ENCODE measurements at regions not wholly inside any gene's neighbourhood (a gene's known extent, or its start where the extent isn't known, plus 50 kb on each side); places are given as distances from the start of the nearest gene placed in this dataset.
"Not testable (repeated sequence)": the region's sequence is repeated elsewhere in the genome, so short reads cannot be mapped to it uniquely, and the experiment has no call there.

DNA sequence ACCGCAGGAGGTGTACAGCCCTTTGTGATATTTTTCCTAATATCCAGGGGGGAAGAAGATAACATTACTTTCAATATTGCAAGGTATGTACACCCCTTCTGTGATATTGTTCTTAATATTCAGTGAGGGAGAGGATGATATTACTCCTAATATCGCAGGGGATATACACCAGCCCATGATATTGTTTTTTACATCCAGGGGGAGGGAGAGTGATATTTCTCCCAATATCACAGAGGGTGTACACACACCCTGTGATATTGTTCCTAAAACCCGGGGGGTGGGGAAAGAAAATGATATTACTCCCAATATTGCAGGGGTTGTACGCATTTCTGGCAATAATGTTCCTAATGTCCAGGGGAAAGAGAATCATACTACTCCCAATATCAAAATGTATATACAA lies 58.0 kb upstream of the SLC25A48 start:
- no peak for DNase-seq

DNA sequence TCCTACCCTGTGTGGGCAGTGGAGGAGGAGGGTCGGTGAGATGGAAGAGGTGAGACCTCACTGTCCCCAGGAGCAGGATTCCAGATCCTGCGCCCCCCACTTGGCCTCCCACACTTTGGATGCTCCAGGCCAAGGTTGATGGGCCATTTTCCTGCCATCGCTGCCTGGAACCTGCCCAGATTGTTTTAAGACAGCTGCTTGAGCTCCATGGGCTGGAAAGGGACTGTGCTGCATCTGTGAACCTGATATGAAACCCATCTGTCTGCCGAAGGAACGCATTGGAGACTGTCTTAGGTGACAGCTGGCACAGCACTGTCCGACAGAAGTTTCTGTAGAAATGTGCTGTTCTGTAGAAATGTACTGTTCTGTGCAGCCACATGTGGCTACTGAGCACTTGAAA lies 72.7 kb upstream of the SLC25A48 start:
- no peak for DNase-seq

- no peak for DNase-seq
Measured at GRCh38 chr5:135759149-135759784, 75.2 kb upstream of the SLC25A48 start.

- no peak for DNase-seq
Measured at GRCh38 chr5:135753990-135754389, 80.5 kb upstream of the SLC25A48 start.

DNA sequence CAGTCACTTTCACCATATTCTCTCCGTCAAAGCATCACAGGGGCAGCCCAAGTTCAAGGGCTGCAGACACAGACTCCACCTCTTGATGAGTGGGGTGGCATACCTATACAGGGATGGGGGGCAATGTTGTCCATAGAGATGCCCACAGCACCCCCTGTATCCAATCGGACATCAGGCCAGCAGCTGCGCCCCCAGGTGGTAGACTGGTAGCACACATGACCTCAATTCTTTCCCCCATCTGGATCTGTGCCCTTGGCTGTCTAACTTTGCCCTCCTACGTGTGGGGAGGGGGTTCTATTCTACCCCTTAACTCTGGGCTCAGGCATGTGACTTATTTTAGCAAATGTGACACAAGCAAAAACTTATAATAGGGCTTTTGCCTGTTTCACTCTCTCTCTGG lies 84.0 kb upstream of the SLC25A48 start:
- DNase-seq = no peak

GRCh38 chr5:135747824-135748223 lies 86.6 kb upstream of the SLC25A48 start:
- DNase-seq = no peak

GRCh38 chr5:135745897-135746500 lies 88.5 kb upstream of the SLC25A48 start:
- DNase-seq = no peak

DNA sequence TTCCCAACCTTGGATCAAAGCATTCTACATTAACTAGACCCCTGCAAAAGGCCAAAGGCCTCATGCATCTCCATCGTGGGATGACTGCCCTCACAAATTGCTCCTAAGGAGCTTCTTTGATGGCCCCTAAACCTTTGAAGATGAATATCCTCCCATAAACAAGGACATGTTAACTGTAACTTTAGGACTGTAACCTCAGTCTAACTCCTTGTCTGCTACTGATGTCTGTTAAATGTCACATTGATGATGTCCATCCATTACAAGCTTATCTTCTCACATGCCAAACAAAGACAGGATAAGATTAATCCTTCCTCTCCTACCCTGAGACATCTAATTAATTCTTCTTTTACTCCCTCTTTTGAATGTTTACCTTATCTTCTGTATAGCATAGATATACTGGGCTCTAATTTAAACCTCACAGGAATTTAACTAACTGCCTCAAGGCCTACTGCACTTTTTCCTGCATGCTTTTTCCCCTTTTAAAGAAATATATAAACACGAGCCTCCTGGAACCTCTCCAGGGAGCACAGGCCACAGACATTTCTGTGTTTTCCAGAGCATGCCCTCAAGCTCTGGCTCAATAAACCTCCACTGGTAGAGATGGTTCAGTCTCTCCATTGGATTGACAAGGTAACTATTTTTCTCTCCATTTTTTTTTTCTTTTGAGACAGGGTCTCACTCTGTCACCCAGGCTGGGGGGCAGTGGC lies 90.6 kb upstream of the SLC25A48 start:
- no peak for DNase-seq

DNA sequence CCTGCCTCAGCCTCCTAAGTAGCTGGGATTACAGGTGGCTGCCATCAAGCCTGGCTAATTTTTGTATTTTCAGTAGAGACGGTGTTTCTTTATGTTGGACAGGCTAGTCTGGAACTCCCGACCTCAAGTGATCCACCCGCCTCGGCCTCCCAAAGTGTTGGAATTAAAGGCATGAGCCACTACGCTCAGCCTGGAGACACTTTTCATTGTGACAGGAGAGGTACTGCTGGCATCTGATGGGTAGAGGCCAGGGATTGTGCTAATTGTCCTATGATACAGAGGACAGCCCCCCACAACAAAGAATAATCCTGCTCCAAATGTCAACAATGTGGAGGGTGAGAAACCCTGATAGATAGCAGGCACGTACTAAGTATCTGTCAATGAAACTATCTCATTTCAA lies 91.3 kb upstream of the SLC25A48 start:
- no peak for DNase-seq

GRCh38 chr5:135742240-135742639 lies 92.2 kb upstream of the SLC25A48 start:
- DNase-seq = not testable (repeated sequence)

DNA sequence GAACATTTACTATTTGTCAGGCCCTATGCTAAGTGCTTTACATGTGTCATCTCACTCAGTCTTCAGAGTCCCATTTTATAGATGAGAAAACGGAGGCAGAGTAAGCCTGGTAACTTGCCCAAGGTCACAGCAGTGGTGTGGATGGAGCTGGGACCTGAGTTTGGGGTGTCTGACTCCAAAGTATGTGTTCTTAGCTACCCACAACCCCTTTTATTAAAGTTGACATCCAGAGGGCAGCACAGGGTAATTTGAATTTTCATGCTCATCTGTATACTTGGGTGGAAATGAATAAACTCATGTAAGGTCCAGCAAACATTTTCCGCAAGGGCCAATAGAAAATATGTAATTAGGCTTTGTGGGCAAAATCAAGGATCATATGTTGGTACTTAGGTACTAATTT lies 93.4 kb upstream of the SLC25A48 start:
- DNase-seq = no peak

- no peak for DNase-seq
Measured at GRCh38 chr5:135740475-135740874, 94.0 kb upstream of the SLC25A48 start.

GRCh38 chr5:135739383-135739981 lies 95.0 kb upstream of the SLC25A48 start:
- DNase-seq = no peak

- no peak for DNase-seq
Measured at GRCh38 chr5:135738564-135738875, 95.9 kb upstream of the SLC25A48 start.

DNA sequence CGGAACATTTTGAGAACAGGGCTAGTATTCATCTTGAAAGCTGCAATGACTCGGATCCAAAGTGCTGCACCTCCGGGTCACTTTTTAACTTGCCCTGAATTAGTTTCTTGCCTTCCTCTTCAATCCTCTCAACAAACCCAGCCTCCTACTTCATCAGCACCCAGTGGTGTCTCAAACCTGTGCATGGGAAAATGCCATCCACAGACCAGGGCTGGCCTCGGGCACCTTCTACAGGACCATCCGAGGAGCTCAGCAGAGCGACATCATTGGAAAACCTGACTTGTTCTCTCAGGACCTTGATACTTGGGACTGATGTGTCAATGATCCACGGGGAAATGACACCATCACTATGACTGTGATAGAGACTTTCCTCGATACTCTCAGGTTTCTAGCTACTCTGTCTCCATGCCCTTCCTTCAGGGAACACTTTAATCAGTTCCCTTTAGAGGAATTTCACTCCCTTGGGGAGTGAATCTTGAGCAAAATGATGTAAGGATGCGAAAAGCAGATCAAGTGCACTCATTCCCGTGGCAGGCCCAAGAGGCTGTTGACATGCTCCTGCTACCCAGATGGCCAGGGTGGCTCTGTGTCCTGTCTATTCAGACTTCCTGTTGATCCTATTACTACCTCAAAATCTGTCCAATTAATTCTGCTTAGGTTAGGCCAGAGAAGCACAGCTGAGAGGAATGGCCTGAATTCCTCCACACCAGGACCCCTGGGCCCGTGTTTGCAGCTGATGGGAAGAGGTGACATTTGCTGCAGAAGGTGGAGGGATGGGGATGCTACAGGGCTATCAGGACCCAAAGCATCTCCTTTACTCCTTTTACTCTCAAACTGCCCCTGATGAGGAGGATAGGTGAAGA lies 96.5 kb upstream of the SLC25A48 start:
- no peak for DNase-seq

DNA sequence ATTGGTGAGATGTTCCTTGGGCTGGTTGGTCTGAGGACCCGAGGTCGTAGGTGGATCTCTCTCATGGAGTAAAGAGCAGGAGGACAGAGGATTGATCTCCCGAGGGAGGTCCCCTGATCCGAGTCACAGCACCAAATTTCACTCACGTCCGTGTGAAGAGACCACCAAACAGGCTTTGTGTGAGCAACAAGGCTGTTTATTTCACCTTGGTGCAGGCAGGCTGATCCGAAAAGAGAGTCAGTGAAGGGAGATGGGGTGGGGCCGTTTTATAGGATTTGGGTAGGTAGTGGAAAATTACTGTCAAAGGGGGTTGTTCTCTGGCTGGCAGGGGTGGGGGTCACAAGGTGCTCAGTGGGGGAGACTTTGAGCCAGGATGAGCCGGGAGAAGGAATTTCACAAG lies 97.5 kb upstream of the SLC25A48 start:
- DNase-seq = not testable (repeated sequence)

- DNase-seq = no peak
Measured at GRCh38 chr5:135735831-135736230, 98.6 kb upstream of the SLC25A48 start.

DNA sequence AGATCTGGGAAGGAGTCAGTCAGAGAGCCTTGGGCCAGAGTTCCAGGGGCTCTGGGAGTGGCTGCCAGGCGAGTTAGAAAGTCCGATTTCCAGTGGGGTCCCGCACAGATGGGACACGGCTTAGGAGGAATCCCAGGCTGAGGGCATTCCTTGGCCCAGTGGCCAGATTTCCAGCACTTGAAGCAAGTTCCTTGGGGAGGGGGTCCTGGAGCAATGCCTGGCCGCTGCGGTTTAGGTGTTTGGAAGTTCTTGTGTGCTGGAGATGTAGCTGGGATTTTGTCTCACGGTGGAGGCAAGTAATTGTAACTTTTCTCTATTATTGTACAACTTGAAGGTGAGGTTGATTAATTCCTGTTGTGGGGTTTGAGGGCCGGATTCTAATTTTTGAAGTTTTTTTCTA lies 99.5 kb upstream of the SLC25A48 start:
- DNase-seq = not testable (repeated sequence)

DNA sequence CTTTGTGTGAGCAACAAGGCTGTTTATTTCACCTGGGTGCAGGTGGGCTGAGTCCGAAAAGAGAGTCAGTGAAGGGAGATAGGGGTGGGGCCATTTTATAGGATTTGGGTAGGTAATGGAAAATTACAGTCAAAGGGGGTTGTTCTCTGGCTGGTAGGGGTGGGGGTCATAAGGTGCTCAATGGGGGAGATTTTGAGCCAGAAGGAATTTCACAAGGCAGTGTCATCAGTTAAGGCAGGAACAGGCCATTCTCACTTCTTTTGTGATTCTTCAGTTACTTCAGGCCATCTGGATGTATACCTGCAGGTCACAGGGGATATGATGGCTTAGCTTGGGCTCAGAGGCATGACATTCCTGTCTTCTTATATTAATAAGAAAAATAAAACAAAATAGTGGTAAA lies 103.4 kb upstream of the SLC25A48 start:
- DNase-seq = not testable (repeated sequence)

GRCh38 chr5:135730161-135730560 lies 104.3 kb upstream of the SLC25A48 start:
- not testable (repeated sequence) for DNase-seq

GRCh38 chr5:135729321-135729786 lies 105.1 kb upstream of the SLC25A48 start:
- DNase-seq = no peak

GRCh38 chr5:135724617-135725016 lies 109.8 kb upstream of the SLC25A48 start:
- no peak for DNase-seq

- peak; percentile 10 for DNase-seq
Measured at GRCh38 chr5:135723491-135723890, 111.0 kb upstream of the SLC25A48 start.
